DOHH2 (cell line): ENCODE measurements at regions not wholly inside any gene's neighbourhood (a gene's known extent, or its start where the extent isn't known, plus 50 kb on each side); places are given as distances from the start of the nearest gene placed in this dataset.

Experiments
- H3F3A ChIP-seq: fragments of 200-600 bp; sonication (generic), shearing (Covaris generic); 2 replicates; pipeline ENCODE4 v1.6.0; 2016; ENCODE audit warnings: antibody characterized with exemption, mild to moderate bottlenecking; ENCODE audit not compliant: control insufficient read depth, insufficient read depth
- H3K27ac ChIP-seq: fragments of 200-600 bp; sonication (generic); 2 replicates; pipeline ENCODE4 v1.5.1; 2014; ENCODE audit warnings: low read depth, mild to moderate bottlenecking, low read length, moderate library complexity
- H3K27me3 ChIP-seq: fragments of 200-600 bp; sonication (generic); 2 replicates; pipeline ENCODE4 v1.6.1; 2014; ENCODE audit warnings: mild to moderate bottlenecking, low read length, mixed read lengths; ENCODE audit not compliant: control insufficient read depth
- H3K36me3 ChIP-seq: fragments of 200-600 bp; sonication (generic); 2 replicates; pipeline ENCODE4 v1.6.1; 2014; ENCODE audit warnings: mild to moderate bottlenecking, low read length, moderate library complexity, mixed read lengths; ENCODE audit not compliant: control insufficient read depth
- H3K4me1 ChIP-seq: fragments of 200-600 bp; sonication (generic); 2 replicates; pipeline ENCODE4 v1.6.1; 2014; ENCODE audit warnings: mild to moderate bottlenecking, low read length, mixed read lengths; ENCODE audit not compliant: control insufficient read depth
- H3K4me2 ChIP-seq: fragments of 200-600 bp; sonication (generic); 2 replicates; pipeline ENCODE4 v1.6.0; 2014; ENCODE audit warnings: mild to moderate bottlenecking, low read length, moderate library complexity
- H3K4me3 ChIP-seq: fragments of 200-600 bp; sonication (generic); 2 replicates; pipeline ENCODE4 v1.5.1; 2014; ENCODE audit warnings: mild to moderate bottlenecking, low read length, mixed read lengths
- H3K79me2 ChIP-seq: fragments of 200-600 bp; sonication (generic); 2 replicates; pipeline ENCODE4 v1.6.1; 2014; ENCODE audit warnings: mild to moderate bottlenecking, low read length, mixed read lengths; ENCODE audit not compliant: control insufficient read depth
- H3K9me2 ChIP-seq: fragments of 200-600 bp; sonication (generic); replicated peaks from 2 replicates; pipeline ENCODE4 v1.6.1; 2014; ENCODE audit warnings: mild to moderate bottlenecking, low read length, mixed read lengths; ENCODE audit not compliant: control insufficient read depth
- H3K9me3 ChIP-seq: fragments of 200-600 bp; sonication (generic); 2 replicates; pipeline ENCODE4 v1.6.1; 2014; ENCODE audit warnings: antibody characterized with exemption, low read length, mixed read lengths; ENCODE audit not compliant: control insufficient read depth, insufficient read depth
- H4K20me1 ChIP-seq: fragments of 200-600 bp; sonication (generic); 2 replicates; pipeline ENCODE4 v1.6.0; 2014; ENCODE audit warnings: low read depth, mild to moderate bottlenecking, antibody characterized with exemption, low read length, moderate library complexity; ENCODE audit not compliant: control insufficient read depth, insufficient read depth
- EZH2phosphoT487 ChIP-seq: fragments of 200-600 bp; sonication (generic); IDR thresholded peaks from 2 replicates; pipeline ENCODE4 v1.6.1; 2017; ENCODE audit warnings: borderline replicate concordance, mild to moderate bottlenecking, antibody characterized with exemption, low read length, moderate library complexity, mixed read lengths
- TF ChIP-seq, protein P1 (sequence below): fragments of 200-600 bp; sonication (generic); IDR thresholded peaks from one replicate; pipeline ENCODE4 v1.5.1; 2014; ENCODE audit warnings: antibody characterized with exemption, mild to moderate bottlenecking, low read depth, low read length; ENCODE audit not compliant: poor library complexity, severe bottlenecking

DNA sequence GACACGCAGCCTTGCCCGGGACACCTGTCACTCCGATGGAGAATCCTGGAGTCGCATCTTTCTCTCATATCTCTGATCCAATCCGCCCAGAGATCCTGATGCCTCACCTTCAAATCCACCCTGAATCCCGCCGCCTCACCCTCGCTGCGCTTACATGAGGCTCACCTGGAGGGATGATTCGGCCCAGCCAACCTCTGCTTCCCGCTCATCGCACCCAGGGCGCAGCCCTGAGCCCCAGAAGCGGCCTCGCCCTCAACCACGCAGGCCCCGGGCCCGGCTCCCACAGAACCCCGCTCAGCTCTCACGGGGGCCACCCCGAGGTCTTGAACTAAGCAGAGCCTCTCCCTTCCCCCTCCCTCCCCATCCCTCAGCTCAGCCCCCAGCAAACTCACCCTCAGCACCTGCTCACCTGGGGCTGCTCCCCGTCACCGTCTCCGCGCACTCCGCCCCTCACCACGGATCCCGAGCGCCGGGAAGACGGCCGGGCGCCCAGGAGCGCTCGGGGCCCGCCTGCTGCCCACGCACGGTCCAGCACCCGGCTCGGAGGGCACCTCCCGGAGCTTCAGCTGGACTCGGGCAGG, 160.0 kb downstream of the NDUFA10 start:
- Histone ChIP-seq H3K9me2 (no peaks in the 10 kb centered on the region), H3K27ac (no peak overlapping the region), H4K20me1 (no peaks in the 10 kb centered on the region), H3K4me2 (no peak overlapping the region), H3F3A (0 out of 2 replicates have a peak, but pooled peaks cover 8% of the 10 kb centered on the region), H3K4me1 (no peaks in the 10 kb centered on the region), H3K9me3 (peaks cover 35% of the 10 kb centered on the region), H3K4me3 (no peak overlapping the region), H3K79me2 (no peaks in the 10 kb centered on the region), H3K27me3 (no peaks in the 10 kb centered on the region), H3K36me3 (no peaks in the 10 kb centered on the region)
- TF ChIP-seq, protein P1, sequence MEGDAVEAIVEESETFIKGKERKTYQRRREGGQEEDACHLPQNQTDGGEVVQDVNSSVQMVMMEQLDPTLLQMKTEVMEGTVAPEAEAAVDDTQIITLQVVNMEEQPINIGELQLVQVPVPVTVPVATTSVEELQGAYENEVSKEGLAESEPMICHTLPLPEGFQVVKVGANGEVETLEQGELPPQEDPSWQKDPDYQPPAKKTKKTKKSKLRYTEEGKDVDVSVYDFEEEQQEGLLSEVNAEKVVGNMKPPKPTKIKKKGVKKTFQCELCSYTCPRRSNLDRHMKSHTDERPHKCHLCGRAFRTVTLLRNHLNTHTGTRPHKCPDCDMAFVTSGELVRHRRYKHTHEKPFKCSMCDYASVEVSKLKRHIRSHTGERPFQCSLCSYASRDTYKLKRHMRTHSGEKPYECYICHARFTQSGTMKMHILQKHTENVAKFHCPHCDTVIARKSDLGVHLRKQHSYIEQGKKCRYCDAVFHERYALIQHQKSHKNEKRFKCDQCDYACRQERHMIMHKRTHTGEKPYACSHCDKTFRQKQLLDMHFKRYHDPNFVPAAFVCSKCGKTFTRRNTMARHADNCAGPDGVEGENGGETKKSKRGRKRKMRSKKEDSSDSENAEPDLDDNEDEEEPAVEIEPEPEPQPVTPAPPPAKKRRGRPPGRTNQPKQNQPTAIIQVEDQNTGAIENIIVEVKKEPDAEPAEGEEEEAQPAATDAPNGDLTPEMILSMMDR: no peak
- TF ChIP-seq EZH2phosphoT487: no peak

DNA sequence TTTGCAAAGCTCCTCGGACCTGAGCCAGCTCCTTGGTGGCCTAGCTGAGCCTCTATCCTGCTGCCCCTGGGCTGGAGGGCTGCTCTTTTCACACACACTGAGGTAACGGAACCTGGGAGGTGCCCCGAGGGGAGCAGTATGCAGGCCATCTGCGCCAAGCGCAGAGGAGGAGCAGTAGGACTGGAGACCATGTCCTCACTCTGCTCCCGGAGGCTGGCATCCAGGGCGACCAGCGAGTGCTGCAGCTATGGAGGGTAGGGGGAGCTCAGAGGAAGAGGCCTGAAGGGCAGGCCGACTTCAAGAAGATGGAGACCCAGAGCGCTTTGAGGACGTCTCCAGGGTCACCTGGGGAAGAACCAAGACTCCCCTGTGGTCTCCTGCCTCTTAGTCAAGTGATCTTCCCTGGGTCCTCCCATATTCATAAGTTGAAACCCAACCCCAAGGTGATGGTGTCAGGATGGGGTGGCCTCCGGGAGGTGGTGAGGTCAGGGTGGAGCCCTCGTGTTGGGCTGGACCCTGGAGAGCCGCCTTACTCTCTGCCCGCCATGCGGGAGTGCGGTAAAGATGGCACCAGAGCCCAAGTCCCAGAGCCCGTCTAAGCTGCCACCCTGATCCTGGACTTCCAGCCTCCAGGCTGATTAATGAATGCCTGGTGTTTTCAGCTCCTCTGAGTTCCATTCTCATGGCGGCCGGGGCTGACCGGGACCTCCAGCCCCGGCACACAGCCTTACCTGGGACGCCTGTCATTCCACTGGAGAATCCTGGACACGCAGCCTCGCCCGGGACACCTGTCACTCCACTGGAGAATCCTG, 160.7 kb downstream of the NDUFA10 start:
- no peaks in the 10 kb centered on the region for H4K20me1 ChIP-seq
- peaks cover 35% of the 10 kb centered on the region for H3K9me3 ChIP-seq
- H3K4me1 ChIP-seq: no peaks in the 10 kb centered on the region
- H3K27me3 ChIP-seq: no peaks in the 10 kb centered on the region
- no peak overlapping the region for H3K4me2 ChIP-seq
- H3K36me3 ChIP-seq: no peaks in the 10 kb centered on the region
- no peak overlapping the region for H3K27ac ChIP-seq
- no peak overlapping the region for H3K4me3 ChIP-seq
- H3F3A ChIP-seq: 0 out of 2 replicates have a peak, but pooled peaks cover 8% of the 10 kb centered on the region
- TF ChIP-seq, protein P1: no peak
- TF ChIP-seq EZH2phosphoT487: no peak
- no peaks in the 10 kb centered on the region for H3K79me2 ChIP-seq
- no peaks in the 10 kb centered on the region for H3K9me2 ChIP-seq

DNA sequence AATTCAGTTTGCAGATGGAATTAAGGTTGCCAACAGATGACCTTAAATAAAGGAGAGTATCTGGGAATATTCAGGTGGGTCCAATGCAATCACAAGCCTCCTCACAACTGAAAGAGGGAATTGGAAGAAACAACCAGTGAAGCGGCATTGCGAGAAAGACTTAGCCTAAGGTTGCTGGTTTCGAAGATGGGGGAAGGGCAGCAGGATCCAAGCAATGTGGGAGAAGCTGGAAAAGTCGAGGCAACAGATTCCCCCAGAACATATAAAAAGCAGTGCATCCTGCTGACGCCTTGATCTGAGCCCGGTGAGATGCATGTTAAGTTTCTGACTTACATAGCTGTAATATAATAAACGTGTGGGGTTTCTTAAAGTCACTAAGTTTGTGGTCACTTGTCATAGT, 162.5 kb downstream of the NDUFA10 start:
- H3K4me2 ChIP-seq: no peak overlapping the region

More for the DNA sequence above, 162.5 kb downstream of the NDUFA10 start:
- no peaks in the 10 kb centered on the region for H4K20me1 ChIP-seq
- H3F3A ChIP-seq: 0 out of 2 replicates have a peak, but pooled peaks cover 8% of the 10 kb centered on the region
- H3K27me3 ChIP-seq: no peaks in the 10 kb centered on the region
- no peak overlapping the region for H3K4me3 ChIP-seq
- H3K9me2 ChIP-seq: no peaks in the 10 kb centered on the region
- H3K79me2 ChIP-seq: no peaks in the 10 kb centered on the region
- peaks cover 21% of the 10 kb centered on the region for H3K9me3 ChIP-seq
- H3K4me1 ChIP-seq: no peaks in the 10 kb centered on the region
- H3K27ac ChIP-seq: no peak overlapping the region
- no peak for TF ChIP-seq EZH2phosphoT487
- TF ChIP-seq, protein P1: no peak
- no peaks in the 10 kb centered on the region for H3K36me3 ChIP-seq
